Loucy (cell line): ENCODE measurements at regions not wholly inside any gene's neighbourhood (a gene's known extent, or its start where the extent isn't known, plus 50 kb on each side); places are given as distances from the start of the nearest gene placed in this dataset.
"Not testable (repeated sequence)": the region's sequence is repeated elsewhere in the genome, so short reads cannot be mapped to it uniquely, and the experiment has no call there.

Experiments used
- H2AFZ ChIP-seq: fragments of 200-600 bp; sonication (generic); 2 replicates; pipeline ENCODE4 v1.6.0; 2016; ENCODE audit warnings: antibody characterized with exemption, mild to moderate bottlenecking, low read length, moderate library complexity
- H3F3A ChIP-seq: fragments of 200-600 bp; 2 replicates; pipeline ENCODE4 v1.6.0; 2016; ENCODE audit warnings: antibody characterized with exemption, low read depth, mild to moderate bottlenecking
- H3K27me3 ChIP-seq: fragments of 200-600 bp; sonication (generic); 2 replicates; pipeline ENCODE4 v1.6.1; 2014; ENCODE audit warnings: low read length, mild to moderate bottlenecking; ENCODE audit not compliant: insufficient read depth, poor library complexity, severe bottlenecking
- H3K36me3 ChIP-seq: fragments of 200-600 bp; sonication (generic); 2 replicates; pipeline ENCODE4 v1.6.1; 2016; ENCODE audit warnings: low read length; ENCODE audit not compliant: insufficient read depth
- H3K4me1 ChIP-seq: fragments of 200-600 bp; sonication (generic); 2 replicates; pipeline ENCODE4 v1.5.1; 2014; ENCODE audit warnings: low read length, mild to moderate bottlenecking; ENCODE audit not compliant: insufficient read depth, poor library complexity, severe bottlenecking
- H3K4me2 ChIP-seq: fragments of 200-600 bp; sonication (generic); 2 replicates; pipeline ENCODE4 v1.6.0; 2014; ENCODE audit warnings: antibody characterized with exemption, low read length, low read depth, mild to moderate bottlenecking; ENCODE audit not compliant: poor library complexity, severe bottlenecking
- H3K4me3 ChIP-seq: fragments of 200-600 bp; sonication (generic); 2 replicates; pipeline ENCODE4 v1.5.1; 2014; ENCODE audit warnings: low read length, mild to moderate bottlenecking, mixed read lengths; ENCODE audit not compliant: poor library complexity, severe bottlenecking
- H3K79me2 ChIP-seq: fragments of 200-600 bp; sonication (generic); 2 replicates; pipeline ENCODE4 v1.6.1; 2014; ENCODE audit warnings: low read length; ENCODE audit not compliant: insufficient read depth
- H3K9ac ChIP-seq: fragments of 200-600 bp; sonication (generic); 2 replicates; pipeline ENCODE4 v1.6.0; 2014; ENCODE audit warnings: mild to moderate bottlenecking, low read depth, low read length, moderate library complexity; ENCODE audit not compliant: poor library complexity, severe bottlenecking
- H3K9me2 ChIP-seq: fragments of 200-600 bp; sonication (generic); replicated peaks from 2 replicates; pipeline ENCODE4 v1.6.1; 2016; ENCODE audit warnings: low read depth, low read length, mixed read lengths
- H3K9me3 ChIP-seq: fragments of 200-600 bp; sonication (generic); 2 replicates; pipeline ENCODE4 v1.6.1; 2014; ENCODE audit warnings: mild to moderate bottlenecking, antibody characterized with exemption, low read length, low read depth; ENCODE audit not compliant: insufficient read depth
- H4K20me1 ChIP-seq: fragments of 200-600 bp; sonication (generic); 2 replicates; pipeline ENCODE4 v1.6.0; 2014; ENCODE audit warnings: antibody characterized with exemption, low read length, mild to moderate bottlenecking; ENCODE audit not compliant: insufficient read depth, poor library complexity, severe bottlenecking
- EZH2phosphoT487 ChIP-seq: fragments of 200-600 bp; IDR thresholded peaks from 2 replicates; pipeline ENCODE4 v1.6.1; 2018; ENCODE audit warnings: antibody characterized with exemption, mild to moderate bottlenecking, moderate library complexity, borderline replicate concordance
- TF ChIP-seq, protein P1 (sequence below): fragments of 200-600 bp; sonication (generic); conservative IDR thresholded peaks from 2 replicates; pipeline ENCODE4 v1.5.1; 2014; ENCODE audit warnings: mild to moderate bottlenecking, antibody characterized with exemption, low read length

DNA sequence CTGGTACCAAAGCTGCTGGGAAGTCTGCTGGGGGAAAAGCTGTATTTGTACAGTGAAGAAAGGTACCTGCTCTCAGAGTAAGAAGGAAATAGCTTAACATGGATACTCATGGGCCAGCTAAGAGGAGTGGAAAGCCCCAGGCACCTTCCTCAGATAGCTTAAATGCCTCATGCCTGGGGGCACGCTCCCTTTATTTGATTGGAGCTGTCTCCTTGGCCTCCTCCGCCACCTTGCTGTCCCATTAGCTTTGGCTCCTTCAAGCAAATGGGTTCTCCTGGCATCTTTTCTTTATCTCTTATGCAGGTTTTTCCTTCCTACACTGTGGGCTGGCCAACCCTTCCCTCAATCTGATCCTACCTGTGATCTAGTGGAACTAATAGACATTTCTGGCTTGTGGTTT, 318.5 kb downstream of the SH2D4B start:
- H2AFZ ChIP-seq = peak overlapping the region; percentile 50; the same call in 1 of the 2 replicates
- H3K4me3 ChIP-seq = no peak overlapping the region
- no peaks in the 10 kb centered on the region for H3K36me3 ChIP-seq
- H3K79me2 ChIP-seq = no peaks in the 10 kb centered on the region
- H3K4me1 ChIP-seq = peaks cover 32% of the 10 kb centered on the region
- H3K4me2 ChIP-seq = no peak overlapping the region
- no peaks in the 10 kb centered on the region for H3F3A ChIP-seq
- H4K20me1 ChIP-seq = no peaks in the 10 kb centered on the region
- H3K9me3 ChIP-seq = no peaks in the 10 kb centered on the region
- TF ChIP-seq EZH2phosphoT487 = no peak
- TF ChIP-seq, protein P1, sequence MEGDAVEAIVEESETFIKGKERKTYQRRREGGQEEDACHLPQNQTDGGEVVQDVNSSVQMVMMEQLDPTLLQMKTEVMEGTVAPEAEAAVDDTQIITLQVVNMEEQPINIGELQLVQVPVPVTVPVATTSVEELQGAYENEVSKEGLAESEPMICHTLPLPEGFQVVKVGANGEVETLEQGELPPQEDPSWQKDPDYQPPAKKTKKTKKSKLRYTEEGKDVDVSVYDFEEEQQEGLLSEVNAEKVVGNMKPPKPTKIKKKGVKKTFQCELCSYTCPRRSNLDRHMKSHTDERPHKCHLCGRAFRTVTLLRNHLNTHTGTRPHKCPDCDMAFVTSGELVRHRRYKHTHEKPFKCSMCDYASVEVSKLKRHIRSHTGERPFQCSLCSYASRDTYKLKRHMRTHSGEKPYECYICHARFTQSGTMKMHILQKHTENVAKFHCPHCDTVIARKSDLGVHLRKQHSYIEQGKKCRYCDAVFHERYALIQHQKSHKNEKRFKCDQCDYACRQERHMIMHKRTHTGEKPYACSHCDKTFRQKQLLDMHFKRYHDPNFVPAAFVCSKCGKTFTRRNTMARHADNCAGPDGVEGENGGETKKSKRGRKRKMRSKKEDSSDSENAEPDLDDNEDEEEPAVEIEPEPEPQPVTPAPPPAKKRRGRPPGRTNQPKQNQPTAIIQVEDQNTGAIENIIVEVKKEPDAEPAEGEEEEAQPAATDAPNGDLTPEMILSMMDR = no peak
- H3K27me3 ChIP-seq = no peaks in the 10 kb centered on the region
- H3K9me2 ChIP-seq = no peaks in the 10 kb centered on the region
- H3K9ac ChIP-seq = no peak overlapping the region

DNA sequence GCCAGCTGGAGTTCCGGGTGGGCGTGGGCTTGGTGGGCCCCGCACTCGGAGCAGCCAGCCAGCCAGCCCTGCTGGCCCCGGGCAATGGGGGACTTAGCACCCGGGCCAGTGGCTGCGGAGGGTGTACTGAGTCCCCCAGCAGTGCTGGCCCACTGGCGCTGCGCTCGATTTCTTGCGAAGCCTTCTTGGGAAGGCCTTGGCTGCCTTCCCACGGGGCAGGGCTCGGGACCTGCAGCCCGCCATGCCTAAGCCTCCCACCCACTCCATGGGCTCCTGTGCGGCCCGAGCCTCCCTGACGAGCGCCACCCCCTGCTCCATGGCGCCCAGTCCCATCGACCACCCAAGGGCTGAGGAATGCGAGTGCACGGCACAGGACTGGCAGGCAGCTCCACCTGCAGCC, 321.6 kb downstream of the SH2D4B start:
- peaks cover 16% of the 10 kb centered on the region for H3K4me1 ChIP-seq
- not testable (repeated sequence) for H3K9me3 ChIP-seq, H3K36me3 ChIP-seq, H3K9ac ChIP-seq, H2AFZ ChIP-seq, H3F3A ChIP-seq, H4K20me1 ChIP-seq, H3K4me3 ChIP-seq, H3K4me2 ChIP-seq, H3K9me2 ChIP-seq, H3K27me3 ChIP-seq, H3K79me2 ChIP-seq

DNA sequence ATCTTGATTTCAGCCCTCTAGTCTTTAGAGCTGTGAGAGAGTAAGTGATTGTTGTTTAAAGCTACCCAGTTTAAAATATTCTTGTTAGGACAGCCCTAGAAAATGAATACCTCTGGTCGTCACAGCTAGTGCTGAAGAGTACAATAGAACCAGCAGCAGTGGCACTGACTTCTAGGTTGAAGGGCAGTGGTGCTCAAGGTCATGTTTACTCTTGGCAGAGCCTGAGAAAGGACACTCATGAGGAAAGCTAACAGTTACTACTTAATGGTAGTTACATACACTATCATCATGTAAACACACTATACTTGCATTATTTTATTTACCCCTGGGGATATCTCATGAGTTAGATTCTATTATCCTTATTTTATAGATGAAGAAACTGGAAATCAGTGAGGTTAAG, 323.0 kb downstream of the SH2D4B start:
- Histone ChIP-seq H3K9me2 (no peaks in the 10 kb centered on the region), H3K4me2 (no peak overlapping the region), H3K4me3 (no peak overlapping the region), H2AFZ (no peak overlapping the region), H3K9ac (no peak overlapping the region), H3K36me3 (no peaks in the 10 kb centered on the region), H3F3A (0 out of 2 replicates have a peak, but pooled peaks cover 3% of the 10 kb centered on the region), H3K4me1 (peaks cover 6% of the 10 kb centered on the region), H4K20me1 (no peaks in the 10 kb centered on the region), H3K27me3 (no peaks in the 10 kb centered on the region), H3K79me2 (no peaks in the 10 kb centered on the region), H3K9me3 (no peaks in the 10 kb centered on the region)
- TF ChIP-seq, protein P1 = no peak
- TF ChIP-seq EZH2phosphoT487 = no peak

DNA sequence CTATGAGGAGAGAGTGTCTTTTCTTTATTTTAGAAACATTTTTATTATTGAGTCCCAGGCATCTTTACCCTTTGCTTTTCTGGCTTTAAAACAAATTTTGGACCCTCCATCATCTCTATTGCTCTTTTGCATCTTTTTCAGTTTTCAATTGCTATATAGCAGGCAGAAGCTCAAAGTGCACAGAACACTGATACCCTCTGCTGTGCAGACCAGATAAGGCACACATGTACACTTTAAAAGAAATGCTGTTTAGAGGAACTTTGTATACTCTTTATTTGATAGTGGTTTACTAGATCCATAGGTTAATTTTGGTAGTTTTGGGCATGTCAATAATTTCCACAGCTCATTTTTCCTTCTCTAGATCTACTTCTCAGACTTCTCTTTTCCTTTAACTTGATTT, 324.2 kb downstream of the SH2D4B start:
- H3K4me2 ChIP-seq = no peak overlapping the region
- no peaks in the 10 kb centered on the region for H4K20me1 ChIP-seq
- no peaks in the 10 kb centered on the region for H3K9me3 ChIP-seq
- no peaks in the 10 kb centered on the region for H3K27me3 ChIP-seq
- no peak for TF ChIP-seq EZH2phosphoT487
- TF ChIP-seq, protein P1 = peak; percentile 53
- H3K4me3 ChIP-seq = no peak overlapping the region
- H2AFZ ChIP-seq = no peak overlapping the region
- no peaks in the 10 kb centered on the region for H3K36me3 ChIP-seq
- no peaks in the 10 kb centered on the region for H3K79me2 ChIP-seq
- H3K9me2 ChIP-seq = no peaks in the 10 kb centered on the region
- 0 out of 2 replicates have a peak, but pooled peaks cover 3% of the 10 kb centered on the region for H3F3A ChIP-seq
- peaks cover 4% of the 10 kb centered on the region for H3K4me1 ChIP-seq
- no peak overlapping the region for H3K9ac ChIP-seq
